NOMO-1 treated with dmso at 0.1 percent for 144 hours (cell line): ENCODE measurements at regions not wholly inside any gene's neighbourhood (a gene's known extent, or its start where the extent isn't known, plus 50 kb on each side); places are given as distances from the start of the nearest gene placed in this dataset.

ENCODE experiments used
- DNase-seq: peaks from one replicate; lab custom pipeline; 2025; ENCODE audit not compliant: unreplicated experiment; lab: John Stamatoyannopoulos, UW

DNA sequence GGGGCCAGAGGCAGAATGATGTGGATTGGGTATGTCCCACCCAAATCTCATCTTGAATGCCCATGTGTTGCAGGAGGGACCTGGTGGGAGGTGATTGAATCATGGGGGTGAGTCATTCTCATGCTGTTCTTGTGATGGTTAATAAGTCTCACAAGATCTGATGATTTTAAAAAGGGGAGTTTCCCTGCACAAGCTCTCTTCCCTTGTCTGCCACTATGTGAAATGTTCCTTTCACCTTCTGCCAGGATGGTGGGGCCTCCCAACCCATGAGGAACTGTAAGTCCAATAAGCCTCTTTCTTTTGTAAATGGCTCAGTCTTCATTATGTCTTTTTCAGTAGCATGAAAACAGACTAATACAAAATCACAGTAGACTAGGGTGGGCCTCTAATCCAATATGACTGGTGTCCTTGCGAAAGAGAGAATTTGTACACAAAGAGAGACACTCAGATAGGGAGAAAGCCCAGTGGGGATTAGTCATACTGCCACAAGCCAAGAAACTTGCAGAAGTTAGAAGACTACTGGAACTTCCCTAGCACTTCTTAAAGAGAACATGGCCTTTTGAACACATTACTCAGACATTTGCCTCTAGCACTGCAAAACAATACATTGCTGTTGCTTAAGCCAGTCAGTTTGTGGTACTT is 68.4 kb downstream of the ANXA1 start:
- peak; percentile 34 for DNase-seq

DNA sequence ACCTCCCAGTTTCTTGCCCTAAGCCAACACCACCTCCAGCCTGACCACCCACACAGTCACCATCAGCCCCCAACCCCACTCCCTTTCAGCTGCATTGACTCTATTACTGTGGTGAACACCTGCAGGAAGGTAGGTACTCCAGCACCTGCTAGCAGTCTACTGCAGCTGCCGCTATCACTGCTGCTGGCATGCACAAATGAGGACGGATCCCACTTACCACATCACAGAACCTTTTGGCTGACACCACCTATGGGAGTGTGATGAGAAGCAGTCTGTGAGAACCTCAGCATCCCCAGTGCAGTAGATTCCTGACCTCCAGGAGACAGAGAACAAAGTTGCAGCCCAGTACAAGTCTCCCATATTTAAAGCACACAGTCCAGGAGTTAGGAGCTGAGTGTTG is 71.9 kb downstream of the ANXA1 start:
- DNase-seq = no peak

DNA sequence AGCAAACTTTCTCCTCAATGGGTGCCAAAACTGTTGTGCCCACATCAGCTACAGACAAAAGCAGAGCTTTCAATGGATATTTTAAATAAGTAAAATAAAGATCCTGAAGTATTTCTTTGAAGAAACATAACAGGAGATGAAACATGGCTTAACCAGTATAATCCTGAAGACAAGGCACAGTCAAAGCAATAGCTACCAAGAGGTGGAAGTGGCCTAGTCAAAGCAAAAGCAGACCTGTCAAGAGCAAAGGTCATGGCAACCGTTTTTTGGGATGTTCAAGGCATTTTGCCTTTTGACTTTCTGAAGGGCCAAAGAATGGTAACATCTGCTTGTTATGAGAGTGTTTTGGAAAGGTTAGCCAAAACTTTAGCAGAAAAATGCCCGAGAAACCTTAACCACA is 77.9 kb downstream of the ANXA1 start:
- no peak for DNase-seq

DNA sequence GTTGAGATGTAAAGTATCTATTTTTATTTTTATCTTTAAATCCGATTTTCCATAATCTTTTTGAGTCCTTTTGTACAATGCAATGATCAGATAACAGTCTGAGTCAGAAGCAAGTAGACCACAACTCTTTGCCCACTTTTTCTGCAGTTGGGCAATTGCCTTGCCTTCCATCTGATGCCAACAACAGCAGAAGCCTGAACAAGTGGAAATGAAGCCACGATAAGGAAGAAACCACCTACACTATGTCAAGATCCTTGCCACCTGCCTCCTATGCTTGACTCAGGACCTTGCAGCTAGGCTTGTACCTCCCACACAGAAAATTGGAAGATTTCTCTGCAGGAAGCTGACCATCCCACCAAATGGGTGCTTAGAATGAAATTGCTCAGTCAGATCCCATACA is 78.6 kb downstream of the ANXA1 start:
- no peak for DNase-seq

DNA sequence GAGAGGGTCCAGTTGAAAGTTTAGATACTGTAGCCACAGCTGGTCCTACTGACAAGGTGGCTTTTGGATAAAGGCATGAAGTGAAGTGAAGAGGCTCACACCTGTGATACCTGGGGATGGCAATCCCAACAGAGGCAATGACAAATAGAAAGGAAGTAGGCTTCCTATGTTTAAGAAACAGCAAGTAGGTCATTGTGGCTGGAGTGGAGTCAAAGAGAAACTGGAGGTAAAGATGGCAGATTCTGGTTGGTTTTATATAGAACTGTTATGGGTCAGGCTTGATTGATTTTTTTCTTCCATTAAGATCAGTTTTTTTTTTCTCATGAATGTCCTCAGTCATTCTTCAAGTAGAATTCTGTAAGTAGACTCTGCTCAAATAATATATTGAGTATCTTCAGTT is 79.5 kb downstream of the ANXA1 start:
- DNase-seq = no peak

- no peak for DNase-seq
Observed at GRCh38 chr9:73233359-73234007, 81.8 kb downstream of the ANXA1 start.

- no peak for DNase-seq
Observed at GRCh38 chr9:73234008-73234360, 82.3 kb downstream of the ANXA1 start.

DNA sequence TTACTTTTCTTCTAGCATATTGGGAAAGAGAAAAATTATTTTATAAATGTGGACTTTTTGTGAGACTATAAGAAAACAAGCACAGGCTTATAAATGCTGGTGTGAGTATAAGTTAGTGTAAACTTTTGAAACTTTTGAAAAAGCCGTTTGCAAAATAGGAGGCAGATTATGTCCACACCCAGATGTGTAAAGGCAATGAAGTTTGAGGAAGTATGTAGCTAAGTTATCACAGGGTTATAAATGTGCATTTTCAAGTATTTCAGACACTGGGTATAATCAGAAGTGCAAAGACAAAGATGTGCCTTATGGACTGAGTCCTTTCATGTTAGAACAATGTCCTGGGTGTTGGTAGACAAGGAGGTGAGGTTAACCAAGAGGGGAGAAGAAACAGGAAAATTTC is 85.5 kb downstream of the ANXA1 start:
- DNase-seq = no peak

GRCh38 chr9:73239570-73240265 is 88.1 kb downstream of the ANXA1 start:
- no peak for DNase-seq

GRCh38 chr9:73243078-73243477 is 91.4 kb downstream of the ANXA1 start:
- no peak for DNase-seq

GRCh38 chr9:73259086-73259696 is 107.5 kb downstream of the ANXA1 start:
- DNase-seq = no peak

- DNase-seq = no peak
Observed at GRCh38 chr9:73260506-73260905, 108.8 kb downstream of the ANXA1 start.

DNA sequence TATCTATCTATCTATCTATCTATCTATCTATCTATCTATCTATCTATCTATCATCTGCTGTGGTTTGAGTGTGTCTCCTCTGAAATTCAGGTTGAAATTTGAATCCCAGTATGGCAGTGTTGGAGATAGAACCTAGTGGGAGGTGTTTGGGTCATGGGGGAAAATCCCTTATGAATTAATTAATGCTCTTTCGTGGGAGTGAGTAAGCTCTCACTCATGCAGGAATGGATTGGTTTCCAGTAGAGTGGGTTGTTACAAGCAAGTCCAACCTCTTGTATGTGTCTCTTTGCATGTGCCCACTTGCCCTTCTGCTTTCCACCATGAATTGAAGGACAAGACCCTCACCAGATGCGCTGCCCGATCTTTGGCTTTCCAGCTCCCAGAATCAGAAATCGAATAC is 113.0 kb downstream of the ANXA1 start:
- DNase-seq = no peak

DNA sequence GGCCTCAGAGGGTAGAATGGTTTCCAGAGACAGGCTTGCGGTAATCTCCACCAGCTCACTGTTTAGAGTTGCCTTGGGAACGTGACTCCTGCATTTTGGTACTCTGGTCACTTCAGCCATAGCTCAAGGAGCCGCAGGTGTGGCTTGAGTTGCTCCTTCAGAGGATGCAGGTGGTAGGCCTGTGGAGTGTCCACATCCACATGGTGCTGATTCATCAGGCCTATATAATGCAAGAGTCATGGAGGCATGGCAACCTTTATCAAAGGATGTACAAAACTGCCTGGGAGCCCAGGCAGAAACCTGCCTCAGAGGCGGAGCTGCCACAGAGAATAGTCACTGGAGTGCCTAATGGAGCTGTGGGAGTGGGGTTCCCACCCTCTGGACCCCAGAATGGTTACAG is 114.2 kb downstream of the ANXA1 start:
- DNase-seq = no peak

- no peak for DNase-seq
Observed at GRCh38 chr9:73269430-73270101, 117.9 kb downstream of the ANXA1 start.

DNA sequence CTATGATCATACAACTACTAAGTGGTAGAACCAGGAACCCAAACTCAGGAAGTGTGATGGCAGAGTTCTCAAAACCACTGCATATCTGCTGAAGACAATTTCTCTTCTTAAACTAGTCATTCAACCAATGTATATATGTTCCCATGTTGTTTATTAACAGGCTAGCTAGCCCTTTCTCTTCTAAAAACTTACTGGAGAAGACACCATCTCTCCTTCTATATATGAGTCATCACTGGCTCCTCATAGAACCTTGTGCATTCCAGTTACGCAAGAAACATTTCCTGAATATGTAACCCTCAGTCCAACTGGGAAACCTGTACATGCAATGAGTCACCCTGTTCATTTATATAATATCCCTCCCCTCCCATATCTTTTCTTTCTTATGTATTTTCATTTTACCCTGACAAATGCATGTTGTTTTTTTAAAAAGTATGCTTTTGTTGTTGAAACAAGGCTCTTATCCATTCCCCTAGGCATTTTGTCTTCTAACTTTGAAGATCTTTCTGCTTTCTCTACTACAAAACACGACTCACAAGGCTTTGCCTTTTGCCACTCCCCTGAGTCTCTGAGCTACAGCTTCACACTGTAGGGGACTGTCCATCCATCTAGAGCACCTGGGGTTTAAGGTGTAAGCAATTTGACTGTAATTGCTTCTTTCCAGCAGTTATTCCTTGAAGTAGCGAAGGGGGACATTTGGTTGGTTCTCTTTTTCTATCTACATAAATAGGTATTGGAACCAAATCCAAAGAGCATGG is 119.5 kb downstream of the ANXA1 start:
- DNase-seq = no peak

DNA sequence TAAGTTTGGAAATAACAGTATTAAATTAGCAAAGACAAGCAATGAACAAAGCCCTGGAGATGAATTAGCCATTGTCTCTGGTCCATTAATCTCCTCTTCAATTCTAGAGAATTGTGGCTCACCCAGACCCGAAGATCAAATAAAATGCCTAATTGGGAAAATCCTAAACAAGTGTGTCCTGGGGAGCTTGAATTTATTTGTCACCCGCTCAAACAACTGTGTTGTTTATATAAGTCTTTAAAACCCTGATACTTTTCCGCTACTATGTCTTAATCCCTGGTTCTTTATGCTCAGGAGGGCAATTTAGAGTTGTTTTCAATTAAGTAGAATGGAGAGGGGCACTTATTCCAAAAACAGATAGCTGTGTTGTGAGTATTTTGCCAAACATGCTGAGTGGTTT is 128.4 kb downstream of the ANXA1 start:
- DNase-seq = no peak

- no peak for DNase-seq
Observed at GRCh38 chr9:73284377-73284776, 132.7 kb downstream of the ANXA1 start.

GRCh38 chr9:73294336-73294735 is 142.7 kb downstream of the ANXA1 start:
- no peak for DNase-seq

GRCh38 chr9:73325983-73326382 is 174.3 kb downstream of the ANXA1 start:
- no peak for DNase-seq

DNA sequence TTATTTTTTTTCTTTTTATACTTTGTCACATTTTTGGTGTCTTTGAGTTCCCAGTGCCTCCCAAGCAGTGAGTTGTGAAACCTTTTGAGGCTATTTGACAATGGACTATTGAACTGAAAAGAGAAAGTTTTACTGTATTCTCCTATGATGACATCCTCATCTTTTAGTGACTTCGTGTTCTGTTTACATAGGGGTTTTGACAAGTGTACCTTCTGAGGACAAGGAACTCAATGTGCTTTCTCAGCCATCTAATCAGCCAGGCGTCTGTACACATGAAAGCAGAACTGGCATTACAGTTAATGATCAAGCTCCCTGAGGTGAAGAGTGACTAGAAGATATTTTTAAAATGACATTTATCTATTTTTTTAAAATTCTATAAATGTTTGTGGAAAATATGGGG is 175.5 kb downstream of the ANXA1 start:
- DNase-seq = no peak
